CD8-positive, alpha-beta memory T cell (primary cell): ENCODE measurements at regions not wholly inside any gene's neighbourhood (a gene's known extent, or its start where the extent isn't known, plus 50 kb on each side); places are given as distances from the start of the nearest gene placed in this dataset.

Experiments used
- CTCF ChIA-PET: fragments of 350-600 bp; sonication (Branson Sonifier 250); formaldehyde crosslinking; loops from one replicate; lab custom pipeline; 2021; ENCODE audit warnings: antibody characterized with exemption; lab: Charles Lee
- POLR2A ChIA-PET: fragments of 350-600 bp; sonication (Branson Sonifier 250); formaldehyde crosslinking; loops from one replicate; lab custom pipeline; 2021; ENCODE audit warnings: antibody characterized with exemption; lab: Charles Lee
- DNase-seq, 5 donors: peaks; one replicate each; pipeline versions ENCODE4 v3.0.0 to v3.0.0-alpha.2; 2020 to 2022; ENCODE audit warnings: mixed read lengths in 1 of 5
- H3K27ac ChIP-seq: one replicate; pipeline ENCODE4 v1.7.0; 2013; ENCODE audit warnings: low read depth, mild to moderate bottlenecking, low read length, moderate library complexity
- H3K27me3 ChIP-seq: 2 replicates; pipeline ENCODE4 v1.7.0; 2013; ENCODE audit warnings: low read length, mild to moderate bottlenecking; ENCODE audit not compliant: insufficient read depth, poor library complexity, severe bottlenecking
- H3K36me3 ChIP-seq: 2 replicates; pipeline ENCODE4 v1.7.0; 2013; ENCODE audit warnings: mild to moderate bottlenecking, low read length, moderate library complexity; ENCODE audit not compliant: insufficient read depth
- H3K4me1 ChIP-seq: 2 replicates; pipeline ENCODE4 v1.7.0; 2013; ENCODE audit warnings: mild to moderate bottlenecking, low read length, moderate library complexity; ENCODE audit not compliant: insufficient read depth
- H3K4me3 ChIP-seq: 2 replicates; pipeline ENCODE4 v1.7.0; 2013; ENCODE audit warnings: mild to moderate bottlenecking, low read length
- H3K9me3 ChIP-seq: 2 replicates; pipeline ENCODE4 v1.7.0; 2013; ENCODE audit warnings: mild to moderate bottlenecking, low read length
- H3K27ac Mint-ChIP-seq, 8 donors: one replicate each; pipeline ENCODE4 v1.8.0; 2020 to 2021; ENCODE audit warnings: mixed read lengths in 8 of 8, mild to moderate bottlenecking in 6 of 8, inconsistent platforms in 3 of 8, moderate library complexity in 3 of 8
- H3K27me3 Mint-ChIP-seq, 2 donors: one replicate each; pipeline ENCODE4 v1.8.0; 2020 to 2021; ENCODE audit warnings: mixed read lengths in 2 of 2, mild to moderate bottlenecking in 1 of 2, moderate library complexity in 1 of 2
- H3K36me3 Mint-ChIP-seq, 3 donors: one replicate each; pipeline ENCODE4 v1.8.0; 2020 to 2021; ENCODE audit warnings: mixed read lengths in 3 of 3, inconsistent platforms in 1 of 3, mild to moderate bottlenecking in 1 of 3
- H3K4me1 Mint-ChIP-seq, 3 donors: one replicate each; pipeline ENCODE4 v1.8.0; 2020 to 2021; ENCODE audit warnings: mixed read lengths in 3 of 3, inconsistent platforms in 1 of 3, mild to moderate bottlenecking in 1 of 3
- H3K4me3 Mint-ChIP-seq, 7 donors: one replicate each; pipeline ENCODE4 v1.8.0; 2020 to 2021; ENCODE audit warnings: mixed read lengths in 7 of 7, mild to moderate bottlenecking in 6 of 7, moderate library complexity in 4 of 7, inconsistent platforms in 2 of 7
- H3K9me3 Mint-ChIP-seq, 5 donors: one replicate each; pipeline ENCODE4 v1.8.0; 2020 to 2022; ENCODE audit warnings: mixed read lengths in 5 of 5, mild to moderate bottlenecking in 3 of 5, moderate library complexity in 2 of 5, inconsistent platforms in 1 of 5

DNA sequence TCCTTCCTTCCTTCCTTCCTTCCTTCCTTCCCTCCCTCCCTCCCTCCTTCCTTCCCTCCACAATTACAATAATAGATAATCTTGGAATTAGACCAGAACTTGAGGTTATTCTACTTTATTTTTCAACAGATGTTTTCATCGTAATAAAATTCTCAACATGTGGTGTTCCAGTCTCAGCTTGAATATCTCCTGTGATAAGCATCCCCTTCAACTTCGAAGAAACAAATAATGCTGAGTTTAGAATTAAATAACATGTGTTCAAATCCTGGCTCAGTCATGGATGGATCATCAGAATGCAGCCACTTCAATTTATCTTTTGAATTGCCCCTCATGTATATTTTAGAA, 91.4 kb upstream of the PAPPA start:
- Histone ChIP-seq H3K9me3 (no peaks in the 10 kb centered on the region), H3K4me1 (no peaks in the 10 kb centered on the region), H3K27me3 (no peaks in the 10 kb centered on the region), H3K4me3 (no peak overlapping the region), H3K27ac (no peak overlapping the region), H3K36me3 (no peaks in the 10 kb centered on the region)
- POLR2A ChIA-PET: no interaction called here
- Mint-ChIP-seq H3K4me1 (no peaks in the 10 kb centered on the region), H3K27ac (no peak overlapping the region), H3K36me3 (no peaks in the 10 kb centered on the region), H3K27me3 (peaks cover 0 to 4% of the 10 kb centered on the region in 2 donors), H3K9me3 (peaks cover 0 to 3% (median 0%) of the 10 kb centered on the region in 5 donors), H3K4me3 (no peak overlapping the region)
- DNase-seq: no peak
- CTCF ChIA-PET: no interaction called here

DNA sequence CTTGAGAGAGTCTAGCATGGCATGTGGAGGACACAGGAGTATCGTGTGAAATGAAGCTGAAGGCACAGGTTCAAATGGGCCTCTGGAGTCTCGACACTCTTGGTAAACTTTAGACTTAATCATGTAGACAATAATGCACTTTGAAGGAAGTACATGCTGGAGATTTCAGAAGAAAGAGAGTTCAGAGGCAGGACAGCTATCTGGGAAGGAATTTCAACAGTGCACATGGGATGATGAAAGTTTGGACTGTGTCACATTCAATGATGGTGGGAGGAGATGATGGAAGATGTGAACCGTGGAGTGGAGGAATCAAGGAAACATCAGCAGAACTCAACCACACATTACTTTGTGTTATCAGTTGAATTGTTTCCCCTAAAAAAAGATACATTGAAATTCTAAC, 88.6 kb upstream of the PAPPA start:
- no peak overlapping the region for H3K27ac ChIP-seq
- CTCF ChIA-PET: no interaction called here
- no peak overlapping the region for H3K4me3 ChIP-seq
- Mint-ChIP-seq H3K27me3 (peaks cover 0 to 4% of the 10 kb centered on the region in 2 donors), H3K4me3 (no peak overlapping the region), H3K27ac (no peak overlapping the region), H3K4me1 (no peaks in the 10 kb centered on the region), H3K9me3 (peaks cover 0 to 3% (median 0%) of the 10 kb centered on the region in 5 donors), H3K36me3 (no peaks in the 10 kb centered on the region)
- no peaks in the 10 kb centered on the region for H3K36me3 ChIP-seq
- POLR2A ChIA-PET: no interaction called here
- no peak for DNase-seq
- H3K27me3 ChIP-seq: no peaks in the 10 kb centered on the region
- H3K9me3 ChIP-seq: no peaks in the 10 kb centered on the region
- no peaks in the 10 kb centered on the region for H3K4me1 ChIP-seq

DNA sequence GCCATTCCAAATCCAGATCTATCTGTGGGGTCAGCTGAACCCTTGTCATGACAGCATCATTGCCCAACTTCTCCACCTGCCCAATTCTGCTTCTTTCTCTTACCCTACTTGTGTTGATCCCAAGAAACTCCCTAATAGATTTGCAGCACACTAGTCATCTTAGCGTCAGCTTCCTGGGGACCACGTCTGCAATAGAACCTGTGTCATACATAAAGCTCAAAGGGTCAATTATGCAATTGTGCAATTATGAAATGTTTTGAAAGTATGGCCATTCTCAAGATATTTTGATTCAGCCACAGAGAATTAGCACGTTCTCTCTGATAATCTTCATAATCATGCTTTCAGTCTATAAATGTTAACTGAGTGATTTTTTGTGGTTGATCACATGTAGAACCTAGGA, 87.4 kb upstream of the PAPPA start:
- no peak overlapping the region for H3K27ac ChIP-seq
- H3K36me3 Mint-ChIP-seq: no peaks in the 10 kb centered on the region
- DNase-seq: no peak
- H3K4me1 ChIP-seq: no peaks in the 10 kb centered on the region
- ChIA-PET POLR2A (no interaction called here), CTCF (no interaction called here)
- no peaks in the 10 kb centered on the region for H3K9me3 ChIP-seq
- no peak overlapping the region for H3K4me3 Mint-ChIP-seq
- H3K27ac Mint-ChIP-seq: no peak overlapping the region
- no peaks in the 10 kb centered on the region for H3K36me3 ChIP-seq
- no peaks in the 10 kb centered on the region for H3K27me3 Mint-ChIP-seq
- H3K27me3 ChIP-seq: no peaks in the 10 kb centered on the region
- H3K4me1 Mint-ChIP-seq: no peaks in the 10 kb centered on the region
- peaks cover 0 to 3% (median 0%) of the 10 kb centered on the region in 5 donors for H3K9me3 Mint-ChIP-seq
- no peak overlapping the region for H3K4me3 ChIP-seq

DNA sequence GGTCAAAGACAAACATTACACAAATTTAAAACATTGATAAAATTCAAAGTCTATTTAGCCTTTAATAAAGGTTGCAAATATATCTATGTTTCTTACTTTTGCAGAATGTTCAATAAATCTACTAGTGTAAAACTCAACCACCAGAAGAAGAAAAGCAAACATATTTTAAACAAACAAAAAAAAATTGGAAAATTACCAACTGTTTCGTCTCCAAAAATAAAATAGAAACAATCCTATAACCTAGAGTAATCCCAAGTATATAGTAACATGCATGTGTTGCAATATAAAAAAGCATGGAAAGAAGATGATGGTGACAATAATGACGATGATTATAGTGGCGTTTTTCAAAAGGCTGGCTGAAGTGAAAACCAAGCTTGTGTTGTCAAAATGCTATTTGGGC, 86.0 kb upstream of the PAPPA start:
- Histone ChIP-seq H3K36me3 (no peaks in the 10 kb centered on the region), H3K27ac (no peak overlapping the region), H3K9me3 (no peaks in the 10 kb centered on the region), H3K4me1 (no peaks in the 10 kb centered on the region), H3K27me3 (no peaks in the 10 kb centered on the region), H3K4me3 (no peak overlapping the region)
- Mint-ChIP-seq H3K4me1 (no peaks in the 10 kb centered on the region), H3K4me3 (no peak overlapping the region), H3K27me3 (no peaks in the 10 kb centered on the region), H3K36me3 (no peaks in the 10 kb centered on the region), H3K9me3 (peaks cover 0 to 1% (median 0%) of the 10 kb centered on the region in 5 donors), H3K27ac (no peak overlapping the region)
- CTCF ChIA-PET: interaction anchor here (0.7 kb wide), 1 partner anchor 9 kb away, joined by 3 read pairs; no protein-coding TSS in a partner anchor
- no peak for DNase-seq
- POLR2A ChIA-PET: no interaction called here

DNA sequence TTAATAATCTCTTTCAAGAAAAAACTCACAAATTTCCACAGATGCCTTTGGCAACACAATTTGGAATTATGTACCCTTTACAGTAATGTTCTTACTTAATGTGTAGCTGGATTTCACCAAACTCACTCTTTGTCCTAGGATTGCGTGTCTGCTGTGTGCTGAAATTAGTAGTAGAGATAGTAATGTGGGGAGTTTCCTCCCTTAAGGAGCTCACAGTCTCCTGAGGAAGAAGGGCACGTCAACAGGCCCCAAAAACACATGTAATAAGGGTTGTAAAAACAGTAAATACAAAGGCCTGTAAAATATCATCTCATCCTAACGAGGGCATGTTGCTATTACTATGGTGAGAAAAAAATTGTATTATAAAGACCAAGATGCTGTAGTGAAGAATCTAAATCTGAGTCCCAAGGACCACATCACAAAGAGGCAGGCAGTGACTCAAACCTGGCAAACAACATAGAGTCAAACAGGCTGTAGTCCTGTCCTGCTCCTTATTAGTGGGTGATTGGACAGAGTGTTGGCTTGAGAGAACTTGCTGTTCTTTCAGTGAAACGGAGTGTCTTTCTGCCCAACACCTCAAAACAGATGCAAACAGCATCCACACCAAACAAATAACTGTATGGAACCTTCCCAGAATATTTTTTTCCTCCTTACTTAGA, 83.2 kb upstream of the PAPPA start:
- peaks cover 0 to 2% (median 0%) of the 10 kb centered on the region in 5 donors for H3K9me3 Mint-ChIP-seq
- H3K4me1 Mint-ChIP-seq: no peaks in the 10 kb centered on the region

DNA sequence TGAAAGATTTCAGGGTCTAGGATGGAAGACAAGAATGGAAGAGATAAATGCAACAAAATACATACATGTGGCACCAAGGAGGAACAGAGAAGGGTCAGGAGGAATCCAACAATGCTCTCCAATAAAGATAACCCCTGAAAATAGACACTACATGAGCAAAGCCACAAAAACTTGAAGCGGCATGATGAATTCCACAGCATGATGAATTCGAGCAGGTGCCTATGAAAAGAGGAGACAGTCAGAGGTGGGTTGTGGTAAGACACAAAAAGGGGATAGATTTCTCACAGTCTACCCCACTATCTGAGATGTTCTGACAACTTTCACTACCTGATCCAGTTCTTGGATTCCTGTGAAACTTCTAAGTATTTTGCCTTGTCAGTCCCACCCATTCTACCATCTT, 81.5 kb upstream of the PAPPA start:
- Histone ChIP-seq H3K4me1 (no peaks in the 10 kb centered on the region), H3K36me3 (no peaks in the 10 kb centered on the region), H3K9me3 (no peaks in the 10 kb centered on the region), H3K27ac (no peak overlapping the region), H3K4me3 (no peak overlapping the region), H3K27me3 (no peaks in the 10 kb centered on the region)
- Mint-ChIP-seq H3K4me1 (no peaks in the 10 kb centered on the region), H3K9me3 (peaks cover 0 to 4% (median 0%) of the 10 kb centered on the region in 5 donors), H3K27ac (no peak overlapping the region), H3K4me3 (no peak overlapping the region), H3K27me3 (no peaks in the 10 kb centered on the region), H3K36me3 (no peaks in the 10 kb centered on the region)
- no peak for DNase-seq
- POLR2A ChIA-PET: no interaction called here
- CTCF ChIA-PET: no interaction called here

More for the DNA sequence above, 83.2 kb upstream of the PAPPA start:
- H3K4me3 Mint-ChIP-seq: no peak overlapping the region
- ChIA-PET CTCF (no interaction called here), POLR2A (interaction anchor here (0.6 kb wide), 1 partner anchor 28 kb away, joined by 8 read pairs; no protein-coding TSS in a partner anchor)
- DNase-seq: no peak
- no peak overlapping the region for H3K27ac Mint-ChIP-seq
- Histone ChIP-seq H3K9me3 (no peaks in the 10 kb centered on the region), H3K27me3 (no peaks in the 10 kb centered on the region), H3K4me3 (no peak overlapping the region), H3K4me1 (no peaks in the 10 kb centered on the region), H3K36me3 (no peaks in the 10 kb centered on the region), H3K27ac (no peak overlapping the region)
- no peaks in the 10 kb centered on the region for H3K36me3 Mint-ChIP-seq
- no peaks in the 10 kb centered on the region for H3K27me3 Mint-ChIP-seq

DNA sequence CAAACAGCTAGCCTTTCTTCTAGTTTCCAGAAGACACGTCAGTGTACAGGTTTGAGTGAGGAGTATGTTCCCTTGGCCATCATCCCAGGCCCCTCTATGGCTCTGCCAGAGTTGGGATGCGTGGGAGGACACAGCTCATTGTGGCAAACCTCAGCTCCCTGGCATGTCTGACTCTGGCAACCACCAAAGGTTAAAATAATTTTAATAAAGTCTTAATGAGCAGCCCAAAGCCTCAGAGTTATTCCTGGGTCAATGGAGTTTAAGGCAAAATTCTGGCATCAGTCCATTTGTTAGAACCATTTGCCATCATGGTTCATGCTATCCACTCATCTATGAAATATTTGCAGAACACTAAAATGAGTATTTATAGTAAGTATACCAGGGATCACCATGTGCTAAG, 79.8 kb upstream of the PAPPA start:
- Mint-ChIP-seq H3K9me3 (peaks cover 0 to 4% (median 0%) of the 10 kb centered on the region in 5 donors), H3K4me3 (no peak overlapping the region), H3K27ac (no peak overlapping the region), H3K4me1 (no peaks in the 10 kb centered on the region), H3K27me3 (no peaks in the 10 kb centered on the region), H3K36me3 (no peaks in the 10 kb centered on the region)
- no peaks in the 10 kb centered on the region for H3K27me3 ChIP-seq
- H3K4me1 ChIP-seq: no peaks in the 10 kb centered on the region
- ChIA-PET CTCF (no interaction called here), POLR2A (no interaction called here)
- no peak for DNase-seq
- no peaks in the 10 kb centered on the region for H3K9me3 ChIP-seq
- no peak overlapping the region for H3K27ac ChIP-seq
- no peak overlapping the region for H3K4me3 ChIP-seq
- H3K36me3 ChIP-seq: no peaks in the 10 kb centered on the region

DNA sequence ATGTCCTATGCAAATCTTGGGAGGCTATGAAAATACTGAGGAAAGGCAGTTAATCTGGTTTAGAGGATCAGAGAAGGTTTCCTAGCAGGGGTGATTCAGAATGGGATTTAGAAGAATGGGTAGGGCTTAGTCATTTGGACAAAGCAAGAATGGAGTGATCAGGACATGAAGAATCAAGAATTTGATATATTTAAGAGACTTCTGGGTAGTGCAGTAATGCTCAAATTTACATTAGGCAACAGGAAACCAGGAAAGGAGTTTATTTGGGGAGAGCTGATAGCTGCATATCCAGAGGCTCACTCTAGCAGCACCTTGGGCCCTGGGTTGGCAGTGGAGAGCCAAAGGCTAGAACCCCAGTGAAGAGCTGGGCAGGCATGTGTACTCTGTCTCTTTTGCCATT, 78.9 kb upstream of the PAPPA start:
- Histone ChIP-seq H3K27me3 (no peaks in the 10 kb centered on the region), H3K27ac (no peak overlapping the region), H3K4me1 (no peaks in the 10 kb centered on the region), H3K36me3 (no peaks in the 10 kb centered on the region), H3K9me3 (no peaks in the 10 kb centered on the region), H3K4me3 (no peak overlapping the region)
- DNase-seq: no peak
- Mint-ChIP-seq H3K27me3 (no peaks in the 10 kb centered on the region), H3K36me3 (no peaks in the 10 kb centered on the region), H3K4me1 (no peaks in the 10 kb centered on the region), H3K9me3 (peaks cover 0 to 4% (median 0%) of the 10 kb centered on the region in 5 donors), H3K4me3 (no peak overlapping the region), H3K27ac (no peak overlapping the region)
- CTCF ChIA-PET: no interaction called here
- POLR2A ChIA-PET: no interaction called here
